K562 (cell line): ENCODE measurements at regions not wholly inside any gene's neighbourhood (a gene's known extent, or its start where the extent isn't known, plus 50 kb on each side); places are given as distances from the start of the nearest gene placed in this dataset.
"Not testable (repeated sequence)": the region's sequence is repeated elsewhere in the genome, so short reads cannot be mapped to it uniquely, and the experiment has no call there.

Experiments used
- ATF7 ChIP-seq: fragments of 450-650 bp; IDR thresholded peaks from 2 replicates; pipeline ENCODE4 v1.7.1; 2014; ENCODE audit warnings: mild to moderate bottlenecking, moderate library complexity
- CBFA2T2 ChIP-seq: fragments of 450-650 bp; conservative IDR thresholded peaks from 2 replicates; pipeline ENCODE4 v1.6.1; 2017; ENCODE audit warnings: mild to moderate bottlenecking
- CREM ChIP-seq: IDR thresholded peaks from 2 replicates; pipeline ENCODE4 v1.6.1; 2014; ENCODE audit warnings: antibody characterized with exemption, low read depth
- CXXC5 ChIP-seq: fragments of 250-450 bp; sonication (Bioruptor Pico); IDR thresholded peaks from 2 replicates; pipeline ENCODE4 v1.8.0; 2022; ENCODE audit warnings: inconsistent platforms, mild to moderate bottlenecking, moderate library complexity
- DACH1 ChIP-seq: fragments of 450-650 bp; IDR thresholded peaks from 2 replicates; pipeline ENCODE4 v1.6.1; 2018; ENCODE audit not compliant: partially characterized antibody
- DMBX1 ChIP-seq: fragments of 250-450 bp; sonication (Bioruptor Pico); IDR thresholded peaks from 2 replicates; pipeline ENCODE4 v1.8.0; 2022; ENCODE audit warnings: inconsistent platforms, mild to moderate bottlenecking, moderate library complexity, borderline replicate concordance
- FOXP1 ChIP-seq: sonication (generic); formaldehyde crosslinking; IDR thresholded peaks from 2 replicates; pipeline ENCODE4 v1.8.0; 2022; ENCODE audit warnings: mild to moderate bottlenecking, missing genetic modification reagents
- LEF1 ChIP-seq: fragments of 450-650 bp; IDR thresholded peaks from 2 replicates; pipeline ENCODE4 v1.6.1; 2016; ENCODE audit warnings: mild to moderate bottlenecking
- MTA3 ChIP-seq: fragments of 450-650 bp; formaldehyde crosslinking; IDR thresholded peaks from 2 replicates; pipeline ENCODE4 v1.6.1; 2017; ENCODE audit warnings: mild to moderate bottlenecking, borderline replicate concordance
- NCOR1 ChIP-seq: fragments of 450-650 bp; IDR thresholded peaks from 2 replicates; pipeline ENCODE4 v1.6.1; 2016; ENCODE audit warnings: mild to moderate bottlenecking, moderate library complexity
- NFIC ChIP-seq: fragments of 450-650 bp; IDR thresholded peaks from 2 replicates; pipeline ENCODE4 v1.6.1; 2017; ENCODE audit warnings: mild to moderate bottlenecking, inconsistent platforms
- NFRKB ChIP-seq: fragments of 450-650 bp; IDR thresholded peaks from 2 replicates; pipeline ENCODE4 v1.6.1; 2016; ENCODE audit warnings: low read depth
- NR2C2 ChIP-seq, 2 experiments: fragments of 200-800 bp in 1 of 2; sonication (Bioruptor generic) in 1 of 2; sonication (generic) in 1 of 2; formaldehyde crosslinking in 1 of 2; IDR thresholded peaks; 2 replicates each; pipeline versions ENCODE4 v1.6.1 to v1.8.0; 2016 to 2022; ENCODE audit warnings: mild to moderate bottlenecking in 1 of 2, missing compliant biosample characterization in 1 of 2, missing genetic modification characterization in 1 of 2, missing genetic modification reagents in 1 of 2
- NR4A1 ChIP-seq, 2 experiments: fragments of 250-450 bp in 1 of 2; fragments of 450-650 bp in 1 of 2; sonication (Bioruptor Pico) in 1 of 2; IDR thresholded peaks; 2 replicates each; pipeline versions ENCODE4 v1.4.0 to v1.6.1; 2016 to 2020; ENCODE audit warnings: mild to moderate bottlenecking in 2 of 2, missing compliant biosample characterization in 1 of 2, missing genetic modification characterization in 1 of 2, moderate library complexity in 1 of 2
- POLR2G ChIP-seq: fragments of 200-400 bp; formaldehyde crosslinking; IDR thresholded peaks from 2 replicates; pipeline ENCODE4 v1.6.1; 2017; ENCODE audit warnings: low read depth, mild to moderate bottlenecking, antibody characterized with exemption, low read length, moderate library complexity
- SMARCE1 ChIP-seq: fragments of 450-650 bp; IDR thresholded peaks from 2 replicates; pipeline ENCODE4 v1.7.1; 2016; ENCODE audit warnings: mild to moderate bottlenecking
- SP1 ChIP-seq: sonication (generic); formaldehyde crosslinking; IDR thresholded peaks from 2 replicates; pipeline ENCODE4 v1.8.1; 2022; ENCODE audit warnings: mild to moderate bottlenecking, missing genetic modification reagents
- SUPT5H ChIP-seq: fragments of 450-650 bp; IDR thresholded peaks from 2 replicates; pipeline ENCODE4 v1.6.1; 2016
- TARDBP ChIP-seq: fragments of 450-650 bp; IDR thresholded peaks from 2 replicates; pipeline ENCODE4 v1.6.1; 2016
- YY1 ChIP-seq, 3 experiments: IDR thresholded peaks; 2 replicates each; pipeline ENCODE4 v1.6.1; 2011; ENCODE audit warnings: low read length in 2 of 3, mild to moderate bottlenecking in 2 of 3, moderate library complexity in 2 of 3, borderline replicate concordance in 1 of 3, control low read depth in 1 of 3, low read depth in 1 of 3; ENCODE audit not compliant: insufficient read depth in 3 of 3, insufficient replicate concordance in 2 of 3, control insufficient read depth in 1 of 3, insufficient read length in 1 of 3; ENCODE audit errors: extremely low read depth in 1 of 3
- ZBTB7A ChIP-seq: IDR thresholded peaks from 2 replicates; pipeline ENCODE4 v1.6.1; 2011; ENCODE audit warnings: low read depth, mild to moderate bottlenecking, low read length, moderate library complexity, borderline replicate concordance; ENCODE audit not compliant: control insufficient read depth
- ZNF224 ChIP-seq: sonication (generic); formaldehyde crosslinking; IDR thresholded peaks from 2 replicates; pipeline ENCODE4 v1.8.0; 2022; ENCODE audit warnings: mild to moderate bottlenecking, missing genetic modification reagents
- ZNF316 ChIP-seq: fragments of 450-650 bp; IDR thresholded peaks from 2 replicates; pipeline ENCODE4 v1.6.1; 2016
- TF ChIP-seq, protein P1 (sequence below): sonication (generic); formaldehyde crosslinking; IDR thresholded peaks from 2 replicates; pipeline ENCODE4 v1.8.0; 2022; ENCODE audit warnings: missing genetic modification reagents, mild to moderate bottlenecking, moderate library complexity, borderline replicate concordance
- TF ChIP-seq, protein P2 (sequence below): fragments of 450-650 bp; IDR thresholded peaks from 2 replicates; pipeline ENCODE4 v1.6.1; 2016
- TF ChIP-seq, protein P3 (sequence below), 2 experiments: fragments of 450-650 bp; conservative IDR thresholded peaks; 2 replicates each; pipeline ENCODE4 v1.6.1; 2017; ENCODE audit warnings: mild to moderate bottlenecking in 2 of 2, moderate library complexity in 2 of 2

DNA sequence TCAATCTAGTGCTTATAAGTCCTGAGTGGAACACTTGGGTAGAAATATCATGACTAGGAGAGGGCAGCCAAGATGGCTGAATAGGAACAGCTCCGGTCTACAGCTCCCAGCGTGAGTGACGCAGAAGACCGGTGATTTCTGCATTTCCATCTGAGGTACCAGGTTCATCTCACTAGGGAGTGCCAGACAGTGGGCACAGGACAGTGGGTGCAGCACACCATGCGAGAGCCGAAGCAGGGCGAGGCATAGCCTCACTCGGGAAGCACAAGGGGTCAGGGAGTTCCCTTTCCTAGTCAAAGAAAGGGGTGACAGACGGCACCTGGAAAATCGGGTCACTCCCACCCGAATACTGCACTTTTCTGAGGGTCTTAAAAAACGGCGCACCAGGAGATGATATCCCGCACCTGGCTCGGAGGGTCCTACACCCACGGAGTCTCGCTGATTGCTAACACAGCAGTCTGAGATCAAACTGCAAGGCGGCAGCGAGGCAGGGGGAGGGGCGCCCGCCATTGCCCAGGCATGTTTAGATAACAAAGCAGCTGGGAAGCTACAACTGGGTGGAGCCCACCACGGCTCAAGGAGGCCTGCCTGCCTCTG, 302.8 kb downstream of the TFAP2B start (continued):
- TF ChIP-seq SMARCE1 = peak; percentile 69; the same call in 1 of the 2 replicates
- TF ChIP-seq, protein P1, sequence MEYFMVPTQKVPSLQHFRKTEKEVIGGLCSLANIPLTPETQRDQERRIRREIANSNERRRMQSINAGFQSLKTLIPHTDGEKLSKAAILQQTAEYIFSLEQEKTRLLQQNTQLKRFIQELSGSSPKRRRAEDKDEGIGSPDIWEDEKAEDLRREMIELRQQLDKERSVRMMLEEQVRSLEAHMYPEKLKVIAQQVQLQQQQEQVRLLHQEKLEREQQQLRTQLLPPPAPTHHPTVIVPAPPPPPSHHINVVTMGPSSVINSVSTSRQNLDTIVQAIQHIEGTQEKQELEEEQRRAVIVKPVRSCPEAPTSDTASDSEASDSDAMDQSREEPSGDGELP (CRISPR knock-in tag) = peak; percentile 99
- 0 out of 2 replicates have a peak, but pooled peaks have one; percentile 49 for TF ChIP-seq TARDBP
- TF ChIP-seq NR2C2, NR4A1 (CRISPR knock-in tag; IDR thresholded peaks at IDR 0.05): not testable (repeated sequence)
- 0 out of 2 replicates have a peak, but pooled peaks have one; percentile 14 for TF ChIP-seq NR2C2 (tag; IDR thresholded peaks at IDR 0.05)
- peak; percentile 33 for TF ChIP-seq CBFA2T2
- peak; percentile 69 for TF ChIP-seq NCOR1
- TF ChIP-seq NFIC = peak; percentile 49; the same call in 1 of the 2 replicates
- TF ChIP-seq CREM = 0 out of 2 replicates have a peak, but pooled peaks have one; percentile 13
- TF ChIP-seq FOXP1 (CRISPR knock-in tag) = 0 out of 2 replicates have a peak, but pooled peaks have one; percentile 53
- TF ChIP-seq SP1 (CRISPR knock-in tag) = peak; percentile 52; the same call in 1 of the 2 replicates
- TF ChIP-seq, protein P2, sequence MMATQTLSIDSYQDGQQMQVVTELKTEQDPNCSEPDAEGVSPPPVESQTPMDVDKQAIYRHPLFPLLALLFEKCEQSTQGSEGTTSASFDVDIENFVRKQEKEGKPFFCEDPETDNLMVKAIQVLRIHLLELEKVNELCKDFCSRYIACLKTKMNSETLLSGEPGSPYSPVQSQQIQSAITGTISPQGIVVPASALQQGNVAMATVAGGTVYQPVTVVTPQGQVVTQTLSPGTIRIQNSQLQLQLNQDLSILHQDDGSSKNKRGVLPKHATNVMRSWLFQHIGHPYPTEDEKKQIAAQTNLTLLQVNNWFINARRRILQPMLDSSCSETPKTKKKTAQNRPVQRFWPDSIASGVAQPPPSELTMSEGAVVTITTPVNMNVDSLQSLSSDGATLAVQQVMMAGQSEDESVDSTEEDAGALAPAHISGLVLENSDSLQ = peak; percentile 42; the same call in 1 of the 2 replicates
- peak; percentile 35 to 84 (median 77) for TF ChIP-seq YY1 (IDR thresholded peaks at IDR 0.05; ENCODE audit: borderline replicate concordance in 1 of 3, control insufficient read depth in 1 of 3, extremely low read depth in 1 of 3, insufficient read depth in 3 of 3, insufficient read length in 1 of 3, insufficient replicate concordance in 2 of 3, low read depth in 1 of 3, low read length in 2 of 3)
- TF ChIP-seq ZBTB7A = peak; percentile 56; the same call in 1 of the 2 replicates
- TF ChIP-seq ZNF316 = 0 out of 2 replicates have a peak, but pooled peaks have one; percentile 3
- TF ChIP-seq, protein P3, sequence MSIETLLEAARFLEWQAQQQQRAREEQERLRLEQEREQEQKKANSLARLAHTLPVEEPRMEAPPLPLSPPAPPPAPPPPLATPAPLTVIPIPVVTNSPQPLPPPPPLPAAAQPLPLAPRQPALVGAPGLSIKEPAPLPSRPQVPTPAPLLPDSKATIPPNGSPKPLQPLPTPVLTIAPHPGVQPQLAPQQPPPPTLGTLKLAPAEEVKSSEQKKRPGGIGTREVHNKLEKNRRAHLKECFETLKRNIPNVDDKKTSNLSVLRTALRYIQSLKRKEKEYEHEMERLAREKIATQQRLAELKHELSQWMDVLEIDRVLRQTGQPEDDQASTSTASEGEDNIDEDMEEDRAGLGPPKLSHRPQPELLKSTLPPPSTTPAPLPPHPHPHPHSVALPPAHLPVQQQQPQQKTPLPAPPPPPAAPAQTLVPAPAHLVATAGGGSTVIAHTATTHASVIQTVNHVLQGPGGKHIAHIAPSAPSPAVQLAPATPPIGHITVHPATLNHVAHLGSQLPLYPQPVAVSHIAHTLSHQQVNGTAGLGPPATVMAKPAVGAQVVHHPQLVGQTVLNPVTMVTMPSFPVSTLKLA (conservative IDR thresholded peaks at IDR 0.05) = peak; percentile 45 to 74; a peak in 2 of 4 replicates
- TF ChIP-seq DMBX1 (CRISPR knock-in tag) = peak; percentile 76
- TF ChIP-seq CXXC5 = peak; percentile 64
- peak; percentile 34; the same call in 1 of the 2 replicates for TF ChIP-seq ATF7
- peak; percentile 83; the same call in 1 of the 2 replicates for TF ChIP-seq NR4A1 (tag; IDR thresholded peaks at IDR 0.05)
- TF ChIP-seq SUPT5H = peak; percentile 65
- peak; percentile 80 for TF ChIP-seq DACH1
- peak; percentile 88; the same call in 1 of the 2 replicates for TF ChIP-seq NFRKB
- TF ChIP-seq POLR2G = peak; percentile 68
- TF ChIP-seq LEF1 = peak; percentile 38; the same call in 1 of the 2 replicates
- 0 out of 2 replicates have a peak, but pooled peaks have one; percentile 33 for TF ChIP-seq ZNF224 (CRISPR knock-in tag)
- peak; percentile 75 for TF ChIP-seq MTA3
